ENCODE measurements at regions not wholly inside any gene's neighbourhood (a gene's known extent, or its start where the extent isn't known, plus 50 kb on each side); places are given as distances from the start of the nearest gene placed in this dataset.

DNA sequence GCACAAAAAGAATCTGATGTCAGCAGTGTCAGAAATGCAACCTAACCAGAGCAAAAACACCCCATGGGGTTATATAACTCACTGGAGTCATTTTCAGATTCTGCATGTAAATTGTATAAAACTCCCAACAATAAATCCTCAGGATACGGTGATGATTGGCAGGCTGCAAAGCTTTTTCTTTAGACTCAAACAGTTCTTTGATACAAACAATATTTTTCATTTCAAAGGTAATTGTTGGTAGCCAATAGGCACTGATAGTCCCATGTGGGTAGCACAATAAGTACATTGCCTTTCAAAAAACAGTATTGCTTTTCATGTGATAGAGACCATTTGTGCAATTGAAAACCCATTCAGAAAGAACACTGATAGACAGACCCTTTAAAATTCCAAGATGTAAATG, 98.0 kb downstream of the TMEM26 start:
- TF ChIP-seq, protein P1, sequence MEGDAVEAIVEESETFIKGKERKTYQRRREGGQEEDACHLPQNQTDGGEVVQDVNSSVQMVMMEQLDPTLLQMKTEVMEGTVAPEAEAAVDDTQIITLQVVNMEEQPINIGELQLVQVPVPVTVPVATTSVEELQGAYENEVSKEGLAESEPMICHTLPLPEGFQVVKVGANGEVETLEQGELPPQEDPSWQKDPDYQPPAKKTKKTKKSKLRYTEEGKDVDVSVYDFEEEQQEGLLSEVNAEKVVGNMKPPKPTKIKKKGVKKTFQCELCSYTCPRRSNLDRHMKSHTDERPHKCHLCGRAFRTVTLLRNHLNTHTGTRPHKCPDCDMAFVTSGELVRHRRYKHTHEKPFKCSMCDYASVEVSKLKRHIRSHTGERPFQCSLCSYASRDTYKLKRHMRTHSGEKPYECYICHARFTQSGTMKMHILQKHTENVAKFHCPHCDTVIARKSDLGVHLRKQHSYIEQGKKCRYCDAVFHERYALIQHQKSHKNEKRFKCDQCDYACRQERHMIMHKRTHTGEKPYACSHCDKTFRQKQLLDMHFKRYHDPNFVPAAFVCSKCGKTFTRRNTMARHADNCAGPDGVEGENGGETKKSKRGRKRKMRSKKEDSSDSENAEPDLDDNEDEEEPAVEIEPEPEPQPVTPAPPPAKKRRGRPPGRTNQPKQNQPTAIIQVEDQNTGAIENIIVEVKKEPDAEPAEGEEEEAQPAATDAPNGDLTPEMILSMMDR (conservative IDR thresholded peaks at IDR 0.05; ENCODE audit: low read length): no peak
- no peak for TF ChIP-seq EZH2phosphoT487 (IDR thresholded peaks at IDR 0.05; ENCODE audit: borderline replicate concordance, low read depth, low read length)

All from OCI-LY7 (cell line).